ENCODE measurements at regions not wholly inside any gene's neighbourhood (a gene's known extent, or its start where the extent isn't known, plus 50 kb on each side); places are given as distances from the start of the nearest gene placed in this dataset.

DNA sequence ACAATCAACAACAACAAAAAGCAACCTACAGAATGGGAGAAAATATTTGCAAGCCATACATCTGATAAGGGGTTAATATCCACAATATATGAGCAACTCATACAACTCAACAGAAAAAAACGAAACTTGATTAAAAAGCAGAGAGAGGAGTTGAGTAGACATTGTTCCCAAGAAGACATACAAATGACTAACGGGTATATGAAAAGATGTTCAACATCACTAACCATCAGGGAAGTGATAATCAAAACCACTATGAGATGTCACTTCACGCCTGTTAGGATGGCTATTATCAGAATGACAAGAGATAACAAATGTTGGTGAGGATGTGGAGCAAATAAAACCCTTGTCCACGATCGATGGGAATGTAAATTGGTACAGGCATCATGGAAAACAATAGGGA is 145.9 kb downstream of the NRN1 start:
- no peaks in the 10 kb centered on the region for H3K9me3 ChIP-seq (replicated peaks in 1 of 3)
- TF ChIP-seq POLR2A (IDR thresholded peaks at IDR 0.05): no peak
- H3K36me3 ChIP-seq (replicated peaks in 1 of 2): no peaks in the 10 kb centered on the region
- 73 to 88% (median 80%) methylated on average over 5 of the region's 5 CpGs for WGBS, 4 donors
- no peak overlapping the region for H3K4me3 ChIP-seq
- H3K4me1 ChIP-seq (replicated peaks in 1 of 2): no peaks in the 10 kb centered on the region
- intact Hi-C loops (cut with DNase I): no loop called here
- H3K27me3 ChIP-seq: no peaks in the 10 kb centered on the region
- DNase-seq: no peak
- H3K27ac ChIP-seq: no peak overlapping the region

- H3K27ac ChIP-seq: no peak overlapping the region
- WGBS, 4 donors: 72 to 81% (median 78%) methylated on average over 7 to 9 of the region's 9 CpGs
- no peaks in the 10 kb centered on the region for H3K9me3 ChIP-seq (replicated peaks in 1 of 3)
- intact Hi-C loops (cut with DNase I): no loop called here
- no peaks in the 10 kb centered on the region for H3K27me3 ChIP-seq
- TF ChIP-seq POLR2A (IDR thresholded peaks at IDR 0.05) (no peak), CTCF (IDR thresholded peaks at IDR 0.05) (no peak)
- peaks cover 0 to 4% of the 10 kb centered on the region in 2 donors for H3K4me1 ChIP-seq (replicated peaks in 1 of 2)
- H3K4me3 ChIP-seq: no peak overlapping the region
- no peaks in the 10 kb centered on the region for H3K36me3 ChIP-seq (replicated peaks in 1 of 2)
- no peak for DNase-seq
These were observed 150.8 kb downstream of the NRN1 start for GRCh38 chr6:5855787-5856470.

- Histone ChIP-seq H3K4me1 (replicated peaks in 1 of 2) (peaks cover 0 to 4% of the 10 kb centered on the region in 2 donors), H3K36me3 (replicated peaks in 1 of 2) (no peaks in the 10 kb centered on the region), H3K9me3 (replicated peaks in 1 of 3) (no peaks in the 10 kb centered on the region), H3K27ac (no peak overlapping the region), H3K4me3 (no peak overlapping the region), H3K27me3 (no peaks in the 10 kb centered on the region)
- WGBS, 4 donors: 72 to 77% (median 73%) methylated on average over 4 to 5 of the region's 5 CpGs
- DNase-seq: no peak
- intact Hi-C loops (cut with DNase I): no loop called here
- TF ChIP-seq CTCF (IDR thresholded peaks at IDR 0.05) (no peak), POLR2A (IDR thresholded peaks at IDR 0.05) (no peak)
These were observed 151.8 kb downstream of the NRN1 start for GRCh38 chr6:5854899-5855298.

- intact Hi-C loops (cut with DNase I): no loop called here
- no peak overlapping the region for H3K27ac ChIP-seq
- no peaks in the 10 kb centered on the region for H3K9me3 ChIP-seq (replicated peaks in 1 of 3)
- no peaks in the 10 kb centered on the region for H3K36me3 ChIP-seq (replicated peaks in 1 of 2)
- DNase-seq: peak in 6 of 7 donors; percentile 20 to 82 (median 36)
- H3K4me1 ChIP-seq (replicated peaks in 1 of 2): peaks cover 0 to 4% of the 10 kb centered on the region in 2 donors
- TF ChIP-seq CTCF (IDR thresholded peaks at IDR 0.05) (no peak), POLR2A (IDR thresholded peaks at IDR 0.05) (no peak)
- peak overlapping the region in 1 of 4 donors; percentile 27 for H3K4me3 ChIP-seq
- H3K27me3 ChIP-seq: no peaks in the 10 kb centered on the region
- 1 to 5% (median 2%) methylated on average over 14 to 34 of the region's 34 CpGs for WGBS, 4 donors
These were observed 155.4 kb downstream of the NRN1 start for GRCh38 chr6:5851261-5851757.

DNA sequence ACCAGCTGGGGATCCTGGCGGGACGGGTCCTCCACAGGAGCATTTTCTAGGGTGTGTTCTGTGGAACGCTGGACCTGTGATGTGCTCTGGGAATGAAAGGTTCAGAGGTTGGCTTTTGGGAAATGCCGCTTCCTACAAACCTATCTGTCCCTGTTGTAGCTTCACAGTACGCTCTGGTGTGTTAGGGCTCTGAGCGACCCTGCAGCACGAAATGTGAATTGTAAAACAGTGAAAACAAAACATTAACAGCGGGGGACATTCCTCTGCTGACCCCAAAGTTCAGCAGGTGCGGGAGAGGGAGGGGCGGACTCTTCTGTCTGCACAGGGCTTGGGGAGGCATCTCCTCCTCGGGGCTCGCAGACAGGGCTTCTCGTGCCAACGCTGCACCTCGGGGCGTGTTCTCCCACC is 155.9 kb downstream of the NRN1 start:
- TF ChIP-seq CTCF (IDR thresholded peaks at IDR 0.05) (no peak), POLR2A (IDR thresholded peaks at IDR 0.05) (no peak)
- H3K4me3 ChIP-seq: peak overlapping the region in 1 of 4 donors; percentile 27
- WGBS, 4 donors: 6 to 13% (median 9%) methylated on average over 10 to 16 of the region's 16 CpGs
- no peak for DNase-seq
- intact Hi-C loops (cut with DNase I): no loop called here
- H3K27ac ChIP-seq: no peak overlapping the region
- H3K36me3 ChIP-seq (replicated peaks in 1 of 2): no peaks in the 10 kb centered on the region
- H3K27me3 ChIP-seq: no peaks in the 10 kb centered on the region
- no peaks in the 10 kb centered on the region for H3K9me3 ChIP-seq (replicated peaks in 1 of 3)
- H3K4me1 ChIP-seq (replicated peaks in 1 of 2): peaks cover 0 to 4% of the 10 kb centered on the region in 2 donors
